ENCODE measurements at regions not wholly inside any gene's neighbourhood (a gene's known extent, or its start where the extent isn't known, plus 50 kb on each side); places are given as distances from the start of the nearest gene placed in this dataset.

GRCh38 chr4:115944146-115944905 lies 830.9 kb upstream of the NDST4 start:
- Histone ChIP-seq H3K9me3 (no peaks in the 10 kb centered on the region), H3K27ac (no peak overlapping the region), H3K4me1 (no peaks in the 10 kb centered on the region), H3K36me3 (no peaks in the 10 kb centered on the region), H3K4me3 (no peak overlapping the region), H3K27me3 (no peaks in the 10 kb centered on the region)
- no peak for TF ChIP-seq POLR2A (IDR thresholded peaks at IDR 0.05)
- TF ChIP-seq CTCF (IDR thresholded peaks at IDR 0.05), result no peak
- no peak for DNase-seq (ENCODE audit: extremely low spot score in 2 of 2)
- intact Hi-C loops (cut with DNase I), result no loop called here

GRCh38 chr4:115938764-115939443 lies 825.5 kb upstream of the NDST4 start:
- no peak for DNase-seq (ENCODE audit: extremely low spot score in 2 of 2)
- Histone ChIP-seq H3K36me3 (no peaks in the 10 kb centered on the region), H3K4me3 (no peak overlapping the region), H3K27me3 (no peaks in the 10 kb centered on the region), H3K4me1 (no peaks in the 10 kb centered on the region), H3K27ac (no peak overlapping the region), H3K9me3 (no peaks in the 10 kb centered on the region)
- TF ChIP-seq POLR2AphosphoS5 (IDR thresholded peaks at IDR 0.05; ENCODE audit: insufficient read depth in 1 of 2, low read depth in 1 of 2), result no peak
- TF ChIP-seq CTCF (IDR thresholded peaks at IDR 0.05), result no peak
- TF ChIP-seq POLR2A (IDR thresholded peaks at IDR 0.05), result no peak
- intact Hi-C loops (cut with DNase I), result no loop called here

GRCh38 chr4:115929373-115929772 lies 816.0 kb upstream of the NDST4 start:
- no peaks in the 10 kb centered on the region for H3K9me3 ChIP-seq
- TF ChIP-seq POLR2AphosphoS5 (IDR thresholded peaks at IDR 0.05; ENCODE audit: insufficient read depth in 1 of 2, low read depth in 1 of 2), result no peak
- no peak for TF ChIP-seq CTCF (IDR thresholded peaks at IDR 0.05)
- no peak for TF ChIP-seq POLR2A (IDR thresholded peaks at IDR 0.05)
- no peak overlapping the region for H3K4me3 ChIP-seq
- H3K27ac ChIP-seq, result no peak overlapping the region
- DNase-seq (ENCODE audit: extremely low spot score in 2 of 2), result no peak
- intact Hi-C loops (cut with DNase I), result no loop called here
- H3K36me3 ChIP-seq, result no peaks in the 10 kb centered on the region
- H3K4me1 ChIP-seq, result no peaks in the 10 kb centered on the region
- H3K27me3 ChIP-seq, result no peaks in the 10 kb centered on the region

GRCh38 chr4:115927382-115927781 lies 814.0 kb upstream of the NDST4 start:
- H3K9me3 ChIP-seq, result no peaks in the 10 kb centered on the region
- no peak for TF ChIP-seq POLR2A (IDR thresholded peaks at IDR 0.05)
- TF ChIP-seq CTCF (IDR thresholded peaks at IDR 0.05), result no peak
- no peak for TF ChIP-seq POLR2AphosphoS5 (IDR thresholded peaks at IDR 0.05; ENCODE audit: insufficient read depth in 1 of 2, low read depth in 1 of 2)
- intact Hi-C loops (cut with DNase I), result no loop called here

GRCh38 chr4:115923152-115923551 lies 809.7 kb upstream of the NDST4 start:
- no peaks in the 10 kb centered on the region for H3K36me3 ChIP-seq
- DNase-seq (ENCODE audit: extremely low spot score in 2 of 2), result no peak
- H3K9me3 ChIP-seq, result no peaks in the 10 kb centered on the region
- H3K27ac ChIP-seq, result no peak overlapping the region
- TF ChIP-seq CTCF (IDR thresholded peaks at IDR 0.05), result no peak
- no peaks in the 10 kb centered on the region for H3K4me1 ChIP-seq
- no peak overlapping the region for H3K4me3 ChIP-seq
- intact Hi-C loops (cut with DNase I), result no loop called here
- no peaks in the 10 kb centered on the region for H3K27me3 ChIP-seq

More at GRCh38 chr4:115927382-115927781, 814.0 kb upstream of the NDST4 start:
- no peak overlapping the region for H3K27ac ChIP-seq
- DNase-seq (ENCODE audit: extremely low spot score in 2 of 2), result no peak
- H3K36me3 ChIP-seq, result no peaks in the 10 kb centered on the region
- H3K4me3 ChIP-seq, result no peak overlapping the region
- no peaks in the 10 kb centered on the region for H3K4me1 ChIP-seq
- no peaks in the 10 kb centered on the region for H3K27me3 ChIP-seq

Data from vagina (tissue), 2 donors.